Cardiac muscle cell (in vitro differentiated cells and primary cell): ENCODE measurements at regions not wholly inside any gene's neighbourhood (a gene's known extent, or its start where the extent isn't known, plus 50 kb on each side); places are given as distances from the start of the nearest gene placed in this dataset.

Experiments
- DNase-seq, 2 donors: peaks; one replicate each; pipeline versions ENCODE4 v3.0.0 to v3.0.0-alpha.2; 2010 to 2017; ENCODE audit warnings: low read depth in 1 of 2, low spot score in 1 of 2
- H3K27ac ChIP-seq: fragments of 200-600 bp; sonication (generic); 2 replicates; pipeline ENCODE4 v1.5.1; 2016
- H3K27me3 ChIP-seq: fragments of 200-600 bp; sonication (generic); 2 replicates; pipeline ENCODE4 v1.6.0; 2016; ENCODE audit warnings: control low read depth
- H3K36me3 ChIP-seq: fragments of 200-600 bp; sonication (generic); 2 replicates; pipeline ENCODE4 v1.5.1; 2016; ENCODE audit warnings: control low read depth
- H3K4me1 ChIP-seq: fragments of 200-600 bp; sonication (generic); 2 replicates; pipeline ENCODE4 v1.8.1; 2017; ENCODE audit warnings: low read depth, mild to moderate bottlenecking, mixed run types
- H3K4me3 ChIP-seq: fragments of 200-600 bp; sonication (generic); 2 replicates; pipeline ENCODE4 v1.5.1; 2016; ENCODE audit warnings: mild to moderate bottlenecking
- H3K9me3 ChIP-seq: fragments of 200-600 bp; sonication (generic); 2 replicates; pipeline ENCODE4 v1.5.1; 2017; ENCODE audit warnings: low read depth, mild to moderate bottlenecking, control low read depth
- TF ChIP-seq, protein P1 (sequence below): IDR thresholded peaks from 2 replicates; pipeline ENCODE4 v1.5.1; 2012; ENCODE audit warnings: low read depth, mild to moderate bottlenecking, low read length

DNA sequence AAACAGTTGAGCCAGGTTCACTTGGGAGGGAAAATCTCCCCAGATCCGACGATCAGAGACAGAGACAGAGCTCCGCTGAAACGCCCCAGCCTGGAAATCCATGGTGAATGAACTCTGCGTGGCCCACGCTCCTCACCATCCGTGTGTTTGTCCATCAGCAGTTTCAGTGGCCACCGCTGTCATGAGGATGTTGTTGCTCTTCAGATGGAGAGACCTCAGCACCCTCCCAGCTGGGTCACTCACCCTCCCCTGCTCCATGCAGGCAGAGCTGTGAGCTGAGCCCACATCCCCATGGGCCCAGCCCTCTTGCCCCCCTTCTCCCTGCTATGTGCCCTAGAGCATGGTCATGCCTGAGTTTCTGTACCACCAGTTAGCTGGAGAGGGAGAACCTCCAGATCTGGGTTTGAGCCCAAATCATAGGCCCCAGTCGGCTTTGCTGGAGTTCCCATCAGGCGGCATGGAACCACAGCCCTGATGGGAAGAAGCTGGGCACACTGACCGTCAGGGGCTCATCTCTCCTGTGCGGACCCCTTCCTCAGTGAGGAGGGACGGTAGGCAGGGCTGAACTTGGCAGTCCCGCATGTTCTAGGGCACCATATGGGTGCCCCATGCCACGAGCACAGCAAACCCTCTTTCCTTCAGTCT is 154.4 kb upstream of the COL5A1 start:
- TF ChIP-seq, protein P1, sequence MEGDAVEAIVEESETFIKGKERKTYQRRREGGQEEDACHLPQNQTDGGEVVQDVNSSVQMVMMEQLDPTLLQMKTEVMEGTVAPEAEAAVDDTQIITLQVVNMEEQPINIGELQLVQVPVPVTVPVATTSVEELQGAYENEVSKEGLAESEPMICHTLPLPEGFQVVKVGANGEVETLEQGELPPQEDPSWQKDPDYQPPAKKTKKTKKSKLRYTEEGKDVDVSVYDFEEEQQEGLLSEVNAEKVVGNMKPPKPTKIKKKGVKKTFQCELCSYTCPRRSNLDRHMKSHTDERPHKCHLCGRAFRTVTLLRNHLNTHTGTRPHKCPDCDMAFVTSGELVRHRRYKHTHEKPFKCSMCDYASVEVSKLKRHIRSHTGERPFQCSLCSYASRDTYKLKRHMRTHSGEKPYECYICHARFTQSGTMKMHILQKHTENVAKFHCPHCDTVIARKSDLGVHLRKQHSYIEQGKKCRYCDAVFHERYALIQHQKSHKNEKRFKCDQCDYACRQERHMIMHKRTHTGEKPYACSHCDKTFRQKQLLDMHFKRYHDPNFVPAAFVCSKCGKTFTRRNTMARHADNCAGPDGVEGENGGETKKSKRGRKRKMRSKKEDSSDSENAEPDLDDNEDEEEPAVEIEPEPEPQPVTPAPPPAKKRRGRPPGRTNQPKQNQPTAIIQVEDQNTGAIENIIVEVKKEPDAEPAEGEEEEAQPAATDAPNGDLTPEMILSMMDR = no peak
- Histone ChIP-seq H3K9me3 (no peaks in the 10 kb centered on the region), H3K27me3 (no peaks in the 10 kb centered on the region), H3K27ac (no peak overlapping the region), H3K4me3 (no peak overlapping the region), H3K36me3 (no peaks in the 10 kb centered on the region), H3K4me1 (peaks cover 4% of the 10 kb centered on the region)
- DNase-seq = no peak

DNA sequence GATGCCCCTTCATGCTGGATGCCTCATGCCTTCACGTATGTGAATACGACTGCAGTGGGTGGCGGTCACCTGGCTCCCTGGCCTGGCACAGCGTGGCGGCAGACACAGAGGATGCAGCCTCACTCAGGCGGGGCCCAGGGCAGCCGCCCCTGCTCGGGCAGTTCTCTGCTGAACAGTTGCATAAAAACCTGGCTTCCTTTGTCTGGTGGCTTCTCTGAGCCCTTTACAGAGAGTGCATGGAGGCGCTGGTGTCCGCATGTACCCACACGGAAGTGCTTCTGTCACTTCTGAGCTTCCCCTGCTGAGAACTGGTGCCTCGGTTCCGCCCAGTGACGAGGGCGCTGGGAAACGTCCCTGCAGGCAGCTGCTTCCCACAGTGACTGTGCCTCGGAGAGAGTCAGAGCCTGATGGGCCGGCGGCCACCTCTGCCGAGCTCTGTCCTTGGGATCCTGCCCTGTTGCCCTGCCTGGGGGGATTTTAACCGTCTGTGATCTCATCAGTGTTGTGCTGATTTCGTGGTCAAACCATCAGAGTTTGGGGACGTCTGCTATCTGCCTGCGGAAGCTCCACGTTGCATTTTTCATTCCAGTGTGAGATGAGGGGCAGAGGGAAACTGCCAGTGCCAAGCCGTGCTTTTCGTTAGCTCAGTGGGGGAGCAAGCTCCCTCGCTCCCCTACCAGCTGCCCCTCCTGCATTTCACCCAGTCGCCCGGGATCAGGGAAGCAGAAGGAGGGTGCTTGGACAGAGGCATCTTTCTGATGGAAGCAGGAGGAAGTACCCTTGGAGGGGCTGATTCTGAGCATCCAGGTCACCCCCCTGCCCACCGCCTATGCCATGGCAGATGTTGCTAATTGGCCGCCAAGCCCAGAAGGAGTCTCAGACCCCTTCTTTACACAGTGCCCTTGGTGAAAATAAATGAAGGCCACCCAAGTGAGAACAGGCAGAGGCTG is 153.0 kb upstream of the COL5A1 start:
- no peak overlapping the region for H3K4me3 ChIP-seq
- H3K36me3 ChIP-seq = no peaks in the 10 kb centered on the region
- H3K27ac ChIP-seq = no peak overlapping the region
- TF ChIP-seq, protein P1 = no peak
- H3K4me1 ChIP-seq = peaks cover 7% of the 10 kb centered on the region
- H3K9me3 ChIP-seq = no peaks in the 10 kb centered on the region
- DNase-seq = peak in 1 of 2 donors; percentile 48
- no peaks in the 10 kb centered on the region for H3K27me3 ChIP-seq

DNA sequence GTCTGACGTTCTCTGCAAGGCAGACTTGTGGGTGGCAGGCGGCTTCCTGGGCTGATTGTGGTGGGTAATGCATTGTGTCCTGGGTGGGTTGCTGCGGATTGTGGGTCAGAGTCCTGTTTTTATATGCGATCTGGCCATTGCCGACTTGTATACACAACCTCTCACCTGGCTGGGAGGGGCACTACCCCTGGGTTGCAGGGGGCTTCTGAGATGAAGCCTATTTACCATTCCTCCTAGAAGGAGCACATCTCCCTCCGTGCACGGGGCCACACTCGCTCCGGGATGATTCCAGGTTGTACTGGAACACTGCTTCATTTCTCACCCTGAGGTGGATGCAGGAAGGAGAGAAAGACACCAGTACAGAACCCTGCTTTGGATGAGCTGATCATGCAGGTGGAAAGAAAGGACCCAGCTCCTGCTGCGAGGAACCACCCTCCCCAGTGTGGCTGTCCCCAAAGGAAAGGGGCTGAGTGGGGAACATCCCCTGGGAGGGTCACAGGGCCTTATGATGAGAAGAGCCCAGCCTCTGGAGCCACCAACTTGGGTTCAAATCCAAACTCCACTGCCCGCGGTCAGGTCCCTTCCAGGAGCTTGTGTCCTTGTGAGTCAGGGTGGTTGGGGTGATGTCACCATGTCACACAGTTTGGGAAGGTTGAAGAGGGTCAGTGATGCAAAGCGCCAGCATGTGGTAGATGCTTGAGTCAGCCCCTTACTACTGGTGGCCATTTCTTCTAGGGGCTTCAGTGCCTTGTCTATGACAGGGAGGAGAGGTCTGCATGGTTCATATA is 151.8 kb upstream of the COL5A1 start:
- Histone ChIP-seq H3K27me3 (no peaks in the 10 kb centered on the region), H3K4me1 (peaks cover 7% of the 10 kb centered on the region), H3K9me3 (no peaks in the 10 kb centered on the region), H3K4me3 (no peak overlapping the region), H3K36me3 (no peaks in the 10 kb centered on the region), H3K27ac (no peak overlapping the region)
- TF ChIP-seq, protein P1 = no peak
- no peak for DNase-seq

DNA sequence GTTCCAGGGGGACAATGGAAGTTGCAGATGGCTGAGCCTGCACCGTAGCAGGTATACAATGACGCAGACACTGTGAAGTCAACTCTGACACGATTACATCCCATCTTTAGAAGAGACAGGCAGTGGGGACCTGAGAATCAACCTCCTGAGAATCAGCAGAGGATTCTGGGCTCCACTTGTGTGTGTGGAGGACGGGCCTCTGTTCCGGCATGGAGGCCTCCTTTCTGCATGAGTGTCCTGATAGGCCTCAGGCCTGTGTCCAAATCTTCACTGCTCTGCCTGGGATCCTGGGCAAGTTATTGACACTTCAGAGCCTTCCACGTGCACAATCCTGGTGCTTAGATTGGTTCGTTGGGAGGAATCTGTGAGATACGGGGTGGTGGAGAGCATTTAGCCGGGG is 151.2 kb upstream of the COL5A1 start:
- Histone ChIP-seq H3K27me3 (no peaks in the 10 kb centered on the region), H3K9me3 (no peaks in the 10 kb centered on the region), H3K27ac (no peak overlapping the region), H3K4me3 (no peak overlapping the region), H3K36me3 (no peaks in the 10 kb centered on the region), H3K4me1 (peaks cover 7% of the 10 kb centered on the region)
- no peak for DNase-seq
- TF ChIP-seq, protein P1 = no peak

DNA sequence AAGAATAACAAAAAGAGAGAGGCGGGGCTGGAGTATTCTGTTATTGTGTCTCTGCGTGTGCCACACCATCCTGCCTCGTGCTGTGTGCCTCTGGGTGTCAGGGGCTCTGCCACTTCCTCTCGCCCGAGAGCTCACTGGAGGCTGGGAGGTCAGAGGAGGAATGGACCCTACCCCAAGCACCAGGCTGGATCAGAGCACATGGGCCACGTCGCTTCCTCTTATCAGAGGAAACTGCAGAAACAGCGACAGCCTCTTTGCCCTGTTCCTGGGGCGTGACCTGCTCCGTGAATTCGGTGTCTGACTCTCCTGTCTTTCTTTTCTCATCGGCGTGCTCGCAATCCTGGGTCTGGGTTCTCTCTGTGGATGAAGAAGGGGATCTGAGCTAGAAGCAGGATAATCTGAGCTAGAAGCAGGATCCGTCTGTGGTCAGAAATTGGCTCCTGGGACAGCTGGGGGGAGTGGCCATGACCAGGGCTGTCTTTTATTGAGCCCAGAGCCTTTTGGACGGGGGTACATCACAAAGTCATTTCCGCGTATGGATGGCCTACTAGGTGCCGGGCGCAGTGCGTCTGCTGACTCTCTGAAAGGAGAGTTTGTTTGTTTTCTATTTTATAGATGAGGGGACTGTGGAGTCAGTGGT is 150.3 kb upstream of the COL5A1 start:
- Histone ChIP-seq H3K4me1 (peaks cover 7% of the 10 kb centered on the region), H3K27me3 (no peaks in the 10 kb centered on the region), H3K9me3 (no peaks in the 10 kb centered on the region), H3K4me3 (no peak overlapping the region), H3K27ac (no peak overlapping the region), H3K36me3 (no peaks in the 10 kb centered on the region)
- DNase-seq = peak in 1 of 2 donors; percentile 37
- TF ChIP-seq, protein P1 = no peak
